WERI-Rb-1 (cell line): ENCODE measurements at regions not wholly inside any gene's neighbourhood (a gene's known extent, or its start where the extent isn't known, plus 50 kb on each side); places are given as distances from the start of the nearest gene placed in this dataset.

Experiments
- DNase-seq: peaks from one replicate; pipeline ENCODE4 v3.0.0-alpha.2; 2020
- H3K27ac ChIP-seq: fragments of 250-450 bp; sonication (Bioruptor Pico); 2 replicates; pipeline ENCODE4 v1.5.1; 2020; ENCODE audit warnings: mild to moderate bottlenecking, moderate library complexity
- H3K27me3 ChIP-seq: fragments of 250-450 bp; sonication (Bioruptor Pico); 2 replicates; pipeline ENCODE4 v1.5.1; 2021; ENCODE audit warnings: mild to moderate bottlenecking, low read depth, moderate library complexity; ENCODE audit not compliant: insufficient read depth, severe bottlenecking
- H3K36me3 ChIP-seq: fragments of 250-450 bp; sonication (Bioruptor Pico); 2 replicates; pipeline ENCODE4 v1.5.1; 2020; ENCODE audit warnings: mild to moderate bottlenecking, moderate library complexity
- H3K4me3 ChIP-seq: 2 replicates; pipeline ENCODE4 v1.5.1; 2011; ENCODE audit warnings: low read depth, mild to moderate bottlenecking, control low read depth, low read length
- H3K9me3 ChIP-seq: fragments of 250-450 bp; sonication (Bioruptor Pico); 2 replicates; pipeline ENCODE4 v1.5.1; 2021; ENCODE audit warnings: mild to moderate bottlenecking, moderate library complexity; ENCODE audit not compliant: severe bottlenecking
- TF ChIP-seq, protein P1 (sequence below): IDR thresholded peaks from 2 replicates; pipeline ENCODE4 v1.5.1; 2011; ENCODE audit warnings: low read depth, mild to moderate bottlenecking, control low read depth, inconsistent platforms, low read length

- Histone ChIP-seq H3K27me3 (no peaks in the 10 kb centered on the region), H3K27ac (no peak overlapping the region), H3K9me3 (no peaks in the 10 kb centered on the region), H3K36me3 (no peaks in the 10 kb centered on the region), H3K4me3 (no peak overlapping the region)
- DNase-seq, result no peak
- TF ChIP-seq, protein P1, sequence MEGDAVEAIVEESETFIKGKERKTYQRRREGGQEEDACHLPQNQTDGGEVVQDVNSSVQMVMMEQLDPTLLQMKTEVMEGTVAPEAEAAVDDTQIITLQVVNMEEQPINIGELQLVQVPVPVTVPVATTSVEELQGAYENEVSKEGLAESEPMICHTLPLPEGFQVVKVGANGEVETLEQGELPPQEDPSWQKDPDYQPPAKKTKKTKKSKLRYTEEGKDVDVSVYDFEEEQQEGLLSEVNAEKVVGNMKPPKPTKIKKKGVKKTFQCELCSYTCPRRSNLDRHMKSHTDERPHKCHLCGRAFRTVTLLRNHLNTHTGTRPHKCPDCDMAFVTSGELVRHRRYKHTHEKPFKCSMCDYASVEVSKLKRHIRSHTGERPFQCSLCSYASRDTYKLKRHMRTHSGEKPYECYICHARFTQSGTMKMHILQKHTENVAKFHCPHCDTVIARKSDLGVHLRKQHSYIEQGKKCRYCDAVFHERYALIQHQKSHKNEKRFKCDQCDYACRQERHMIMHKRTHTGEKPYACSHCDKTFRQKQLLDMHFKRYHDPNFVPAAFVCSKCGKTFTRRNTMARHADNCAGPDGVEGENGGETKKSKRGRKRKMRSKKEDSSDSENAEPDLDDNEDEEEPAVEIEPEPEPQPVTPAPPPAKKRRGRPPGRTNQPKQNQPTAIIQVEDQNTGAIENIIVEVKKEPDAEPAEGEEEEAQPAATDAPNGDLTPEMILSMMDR, result no peak
Observed at GRCh38 chr16:65788434-65789140, 577.9 kb upstream of the CDH5 start.

DNA sequence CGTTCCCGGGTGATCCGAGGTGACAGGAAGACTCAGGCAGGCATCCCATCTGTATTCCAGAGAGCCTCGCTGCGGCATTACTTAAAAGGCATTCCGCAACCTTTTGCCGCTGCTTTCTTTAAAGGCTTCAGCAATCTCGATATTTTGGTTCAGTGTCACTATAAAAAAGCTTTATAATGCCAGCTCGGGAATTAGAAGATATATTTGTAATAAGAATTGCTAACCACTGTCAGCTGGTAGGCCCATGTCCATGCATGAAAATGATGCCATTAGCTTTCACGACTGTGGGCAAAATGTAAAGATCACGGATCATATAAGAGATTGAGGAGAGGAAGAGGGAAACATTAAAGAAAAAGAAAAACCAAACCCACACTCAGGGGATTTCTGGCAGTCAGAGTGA, 578.6 kb upstream of the CDH5 start:
- TF ChIP-seq, protein P1, result no peak
- no peaks in the 10 kb centered on the region for H3K9me3 ChIP-seq

DNA sequence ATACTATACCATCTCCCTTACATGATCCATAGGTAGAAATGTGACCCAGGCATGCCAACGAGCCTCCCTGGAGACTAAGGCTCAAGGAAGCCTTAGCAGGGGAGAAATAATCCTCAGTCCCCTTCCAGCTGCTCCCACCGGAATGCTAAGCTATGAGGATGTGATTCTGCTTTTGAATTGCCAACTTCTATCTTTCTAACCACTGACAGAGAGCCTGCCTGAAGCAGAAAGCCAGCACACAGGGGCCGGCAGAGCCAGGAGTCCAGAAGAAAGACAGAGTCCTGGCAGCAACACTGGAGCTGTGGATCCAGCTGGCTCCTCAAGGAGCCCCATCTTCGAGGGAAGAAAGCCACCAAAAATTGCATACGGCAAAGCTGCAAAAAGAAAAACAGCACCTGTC, 579.6 kb upstream of the CDH5 start:
- no peak overlapping the region for H3K4me3 ChIP-seq
- H3K27ac ChIP-seq, result no peak overlapping the region
- no peaks in the 10 kb centered on the region for H3K9me3 ChIP-seq
- H3K27me3 ChIP-seq, result no peaks in the 10 kb centered on the region
- no peaks in the 10 kb centered on the region for H3K36me3 ChIP-seq
- no peak for DNase-seq
- TF ChIP-seq, protein P1, result no peak

More for the DNA sequence above, 578.6 kb upstream of the CDH5 start:
- no peaks in the 10 kb centered on the region for H3K36me3 ChIP-seq
- no peaks in the 10 kb centered on the region for H3K27me3 ChIP-seq
- no peak overlapping the region for H3K4me3 ChIP-seq
- H3K27ac ChIP-seq, result no peak overlapping the region
- no peak for DNase-seq

GRCh38 chr16:65783709-65784474, 582.6 kb upstream of the CDH5 start:
- H3K27me3 ChIP-seq, result no peaks in the 10 kb centered on the region
- TF ChIP-seq, protein P1, result no peak
- DNase-seq, result no peak
- no peak overlapping the region for H3K4me3 ChIP-seq
- H3K36me3 ChIP-seq, result no peaks in the 10 kb centered on the region
- H3K9me3 ChIP-seq, result no peaks in the 10 kb centered on the region
- H3K27ac ChIP-seq, result no peak overlapping the region

DNA sequence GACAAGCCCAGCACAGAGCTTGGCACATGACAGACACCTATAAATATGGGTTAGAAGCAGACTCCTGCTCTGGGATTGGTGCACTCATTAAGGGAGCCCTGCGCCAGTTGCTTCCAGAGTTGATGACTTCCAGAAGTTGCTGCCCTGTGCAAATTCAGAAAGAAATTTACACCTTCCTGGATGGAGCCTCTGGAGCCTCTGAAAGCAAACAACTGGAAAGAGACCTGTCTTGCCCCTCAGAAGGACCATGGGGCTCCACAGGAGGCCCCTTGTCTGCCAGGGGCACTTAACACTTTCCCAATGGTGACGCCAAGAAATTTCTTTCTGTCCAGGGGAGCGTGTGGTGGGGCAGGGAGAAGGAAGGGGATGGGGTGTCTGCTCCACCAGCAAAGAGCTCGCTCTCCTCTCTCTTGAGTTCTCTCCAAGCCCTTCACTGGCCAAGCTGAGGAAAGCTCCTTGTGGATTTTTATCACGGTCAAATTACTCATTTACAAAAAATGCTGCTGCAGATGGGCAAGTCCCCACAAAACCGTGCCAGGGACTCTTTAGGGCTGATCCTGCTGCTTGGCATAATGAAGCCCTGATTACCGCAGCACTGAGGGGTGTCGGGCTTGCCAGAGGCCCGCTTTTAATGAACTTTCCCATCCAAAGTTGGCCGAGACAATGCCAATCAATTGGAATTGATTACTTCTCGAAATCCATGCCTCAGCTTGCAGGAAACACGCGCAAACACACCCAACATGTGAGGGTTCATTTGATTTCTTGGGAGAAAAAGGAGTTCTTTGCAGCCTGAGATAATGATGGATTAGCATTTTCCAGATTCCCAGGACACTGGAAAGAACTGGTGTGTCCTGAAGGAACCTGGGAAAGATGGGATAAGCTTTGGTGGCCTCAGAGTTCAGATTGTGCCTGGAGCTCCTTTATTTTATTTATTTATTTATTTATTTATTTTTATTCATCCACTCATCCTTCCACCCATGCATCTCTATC, 583.6 kb upstream of the CDH5 start:
- no peak for DNase-seq
- H3K4me3 ChIP-seq, result no peak overlapping the region
- TF ChIP-seq, protein P1, result no peak

More for the DNA sequence above, 583.6 kb upstream of the CDH5 start:
- H3K27ac ChIP-seq, result no peak overlapping the region
- no peaks in the 10 kb centered on the region for H3K36me3 ChIP-seq
- H3K27me3 ChIP-seq, result no peaks in the 10 kb centered on the region
- no peaks in the 10 kb centered on the region for H3K9me3 ChIP-seq
